ENCODE measurements at regions not wholly inside any gene's neighbourhood (a gene's known extent, or its start where the extent isn't known, plus 50 kb on each side); places are given as distances from the start of the nearest gene placed in this dataset.

DNA sequence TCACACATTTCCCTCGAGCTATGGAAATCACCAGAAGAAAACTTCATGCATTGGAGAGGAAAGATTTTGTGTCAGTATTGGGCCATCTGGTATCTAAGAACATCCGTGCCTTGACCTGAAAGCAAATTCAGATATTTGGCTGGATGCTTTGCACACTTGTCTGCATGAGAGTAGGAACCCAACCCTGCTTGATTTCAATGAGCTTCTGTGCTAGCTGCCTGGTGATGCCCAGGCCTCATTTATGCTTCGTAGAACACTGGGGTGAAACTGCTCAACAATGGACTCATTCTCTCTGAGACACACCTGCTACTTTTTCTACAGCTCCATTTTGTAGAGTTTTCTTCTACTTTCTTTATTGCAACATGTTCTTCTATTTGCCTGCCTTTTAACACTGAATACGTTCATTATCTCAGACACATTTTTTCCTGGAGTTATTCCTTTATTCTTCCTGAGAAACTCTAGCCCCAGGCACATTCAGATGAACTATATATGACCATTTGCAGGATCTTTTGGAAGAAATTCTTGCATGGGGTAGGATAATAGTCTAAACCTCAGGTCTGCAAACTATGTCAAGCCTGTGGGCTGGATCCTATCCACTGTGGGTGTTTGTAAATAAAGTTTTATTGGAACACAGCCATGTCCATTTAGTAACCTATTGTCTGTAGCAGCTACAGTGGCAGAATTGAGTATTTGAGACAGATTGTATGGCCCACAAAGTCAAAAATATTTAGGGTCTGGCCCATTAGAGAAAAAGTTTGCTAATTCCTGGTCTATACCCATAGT lies 83.8 kb upstream of the CLCN4 start:
- no peak overlapping the region for H3K27ac ChIP-seq
- TF ChIP-seq CTCF (conservative IDR thresholded peaks at IDR 0.05), result no peak

GRCh38 chrX:10073671-10074070 lies 83.1 kb upstream of the CLCN4 start:
- TF ChIP-seq ZFX (IDR thresholded peaks at IDR 0.05), result no peak
- TF ChIP-seq CTCF (conservative IDR thresholded peaks at IDR 0.05), result no peak
- H3K27ac ChIP-seq, result no peak overlapping the region

DNA sequence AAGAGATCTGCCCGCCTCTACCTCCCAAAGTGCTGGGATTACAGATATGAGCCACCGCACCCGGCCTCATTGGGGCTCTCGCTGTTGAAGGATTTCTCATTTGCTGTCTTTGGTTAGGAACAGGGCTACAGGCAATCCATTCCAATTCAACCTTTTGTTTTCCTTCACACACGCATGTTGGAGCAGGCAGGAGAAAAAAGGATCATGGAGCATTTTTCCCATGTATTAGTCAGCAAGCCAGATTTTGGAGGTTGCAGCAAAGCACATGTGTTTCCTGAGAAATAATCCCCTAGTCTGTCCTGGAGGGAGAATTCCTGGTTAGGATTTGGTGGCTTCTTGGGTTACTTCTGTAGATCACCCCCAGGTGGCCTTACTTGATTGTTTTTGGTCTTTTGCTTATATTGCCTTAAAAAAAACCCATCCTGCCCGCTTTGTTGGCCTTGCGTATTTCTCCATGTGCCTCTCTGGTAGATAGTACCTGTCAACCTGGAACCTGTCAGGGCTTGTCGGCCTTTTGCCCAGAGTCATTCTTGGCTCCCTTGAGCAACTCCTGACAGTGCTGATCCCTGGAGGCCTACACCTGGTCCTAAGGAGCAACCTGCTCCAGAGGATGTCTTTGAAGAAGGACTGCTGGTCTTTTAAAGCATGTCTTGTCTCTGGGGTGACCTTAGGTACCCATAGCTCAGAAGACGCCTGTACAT lies 82.4 kb upstream of the CLCN4 start:
- no peak overlapping the region for H3K27ac ChIP-seq

DNA sequence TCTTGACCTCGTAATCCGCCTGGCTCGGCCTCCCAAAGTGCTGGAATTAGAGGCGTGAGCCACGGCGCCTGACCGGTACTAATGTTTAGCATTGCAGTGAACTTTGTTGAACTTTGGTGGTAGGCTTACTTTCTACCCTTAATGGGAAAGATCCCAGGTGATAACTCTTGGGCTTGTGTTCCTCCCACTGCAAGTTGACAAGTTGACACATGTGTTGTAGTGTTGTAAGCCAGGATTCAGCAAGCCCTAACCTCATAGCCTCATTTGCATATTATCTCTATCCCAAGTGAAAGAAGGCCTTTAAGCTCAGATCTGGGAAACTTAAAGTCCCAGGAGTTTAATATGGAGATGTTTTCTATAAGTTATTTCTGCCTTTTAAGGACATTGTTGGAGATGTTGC lies 80.0 kb upstream of the CLCN4 start:
- TF ChIP-seq CTCF (conservative IDR thresholded peaks at IDR 0.05) (no peak), ZFX (IDR thresholded peaks at IDR 0.05) (no peak)
- no peak overlapping the region for H3K27ac ChIP-seq

More for the DNA sequence above, 82.4 kb upstream of the CLCN4 start:
- no peak for TF ChIP-seq ZFX (IDR thresholded peaks at IDR 0.05)
- TF ChIP-seq CTCF (conservative IDR thresholded peaks at IDR 0.05), result no peak

DNA sequence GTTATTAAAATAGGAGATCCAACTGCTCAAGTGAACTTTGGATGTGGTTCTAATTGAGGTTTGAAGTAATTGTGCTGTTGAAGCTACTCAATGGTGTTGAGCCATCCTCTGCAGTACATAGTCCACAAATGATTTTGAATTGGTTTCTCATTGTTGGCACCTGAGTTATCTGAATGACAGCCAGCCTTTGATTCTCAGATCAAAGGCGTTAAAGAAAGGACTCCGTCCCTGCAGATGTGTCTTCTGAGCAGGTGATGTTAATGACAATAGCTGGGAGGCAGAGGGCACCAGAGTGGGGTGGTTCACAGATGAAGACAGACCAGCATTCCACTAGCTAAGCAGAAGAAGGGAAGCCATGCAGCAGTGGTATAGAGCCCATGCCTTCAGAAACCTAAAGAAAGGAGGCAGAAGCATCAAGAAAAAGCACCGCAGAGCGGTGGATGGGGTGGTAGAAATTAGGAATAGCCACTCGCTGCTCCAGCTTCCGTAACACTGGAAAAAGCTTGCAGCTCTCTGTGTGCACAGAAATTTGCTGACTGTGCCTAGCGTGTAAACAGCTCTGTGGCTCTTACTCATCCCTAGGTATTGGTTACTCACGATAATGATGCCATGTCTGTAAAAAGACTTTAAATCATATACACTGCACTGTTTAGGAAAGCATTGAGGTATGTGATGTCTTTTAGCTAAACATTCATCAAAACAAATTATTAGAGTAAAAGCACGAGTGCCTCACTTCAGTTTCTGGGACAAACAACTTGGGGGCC lies 79.2 kb upstream of the CLCN4 start:
- H3K27ac ChIP-seq, result no peak overlapping the region

DNA sequence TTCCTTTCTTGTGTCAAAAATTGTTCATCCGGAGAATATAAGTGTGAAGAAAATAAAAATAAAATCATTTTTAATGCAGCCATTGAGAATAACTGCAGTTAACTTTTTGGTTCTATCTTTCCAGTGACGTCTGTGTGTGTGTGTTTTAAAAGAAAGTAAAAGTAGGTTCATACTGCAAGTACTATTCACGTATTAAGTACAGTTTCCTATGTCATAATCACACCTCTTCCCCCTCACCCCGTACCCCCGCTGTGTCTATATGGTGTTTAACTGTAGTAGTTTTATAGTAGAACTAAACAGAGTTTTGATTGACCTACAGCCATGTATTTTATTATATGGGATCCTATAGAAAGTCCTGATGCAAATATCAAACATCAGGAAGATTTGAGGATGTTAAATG lies 78.5 kb upstream of the CLCN4 start:
- no peak for TF ChIP-seq CTCF (conservative IDR thresholded peaks at IDR 0.05)
- no peak for TF ChIP-seq ZFX (IDR thresholded peaks at IDR 0.05)
- H3K27ac ChIP-seq, result no peak overlapping the region

More for the DNA sequence above, 79.2 kb upstream of the CLCN4 start:
- TF ChIP-seq ZFX (IDR thresholded peaks at IDR 0.05) (no peak), CTCF (conservative IDR thresholded peaks at IDR 0.05) (no peak)

DNA sequence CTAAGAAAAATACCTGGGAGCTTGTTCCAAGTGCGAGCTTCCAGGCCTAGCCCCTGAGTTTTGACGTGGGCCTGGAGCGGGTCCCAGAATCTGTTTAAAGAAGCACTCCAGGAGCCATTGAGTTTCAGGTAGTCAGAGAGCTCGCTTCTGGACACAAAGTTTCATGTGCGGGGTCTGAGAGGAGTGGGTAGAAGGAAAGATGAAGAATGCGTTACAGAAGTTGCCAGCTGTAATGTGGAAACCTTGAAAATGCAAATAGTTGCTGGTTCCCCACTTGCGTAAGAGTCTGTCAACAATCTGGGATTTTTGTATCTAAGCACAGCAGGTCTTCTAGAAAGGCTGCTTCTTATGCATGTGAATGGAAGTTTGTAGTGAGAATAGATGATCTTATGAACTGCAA lies 77.5 kb upstream of the CLCN4 start:
- TF ChIP-seq ZFX (IDR thresholded peaks at IDR 0.05) (no peak), CTCF (conservative IDR thresholded peaks at IDR 0.05) (no peak)
- no peak overlapping the region for H3K27ac ChIP-seq
